Suppressor macrophage (primary cell): ENCODE measurements at regions not wholly inside any gene's neighbourhood (a gene's known extent, or its start where the extent isn't known, plus 50 kb on each side); places are given as distances from the start of the nearest gene placed in this dataset.
"Not testable (repeated sequence)": the region's sequence is repeated elsewhere in the genome, so short reads cannot be mapped to it uniquely, and the experiment has no call there.

Experiments used
- DNase-seq, 4 experiments: peaks; one replicate each; pipeline ENCODE4 v3.0.0-alpha.2; 2020 to 2022

- DNase-seq, result no peak
Measured at GRCh38 chr11:57871231-57871630, 109.6 kb downstream of the CTNND1 start.

- DNase-seq, result no peak
Measured at GRCh38 chr11:57873196-57873911, 111.8 kb downstream of the CTNND1 start.

DNA sequence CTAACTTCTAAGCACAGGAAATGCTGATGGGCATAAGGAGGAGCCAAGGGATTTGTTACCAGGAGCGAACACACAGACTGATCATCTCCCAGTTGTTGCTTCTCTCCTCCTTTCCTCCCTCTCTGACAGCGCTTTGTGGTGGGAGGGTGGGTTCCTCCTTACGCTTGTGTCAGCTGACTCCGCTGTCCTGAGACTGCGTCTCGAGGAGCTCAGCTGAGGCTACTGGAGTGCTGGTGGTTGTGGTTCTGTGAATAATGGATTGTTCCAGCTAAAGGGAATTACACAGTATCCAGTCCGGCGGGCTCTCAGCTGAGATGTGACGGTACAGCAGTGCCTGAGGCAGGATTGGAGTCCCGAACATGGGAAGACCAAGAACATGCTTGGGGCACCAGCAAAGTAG, 113.4 kb downstream of the CTNND1 start:
- DNase-seq, result no peak

DNA sequence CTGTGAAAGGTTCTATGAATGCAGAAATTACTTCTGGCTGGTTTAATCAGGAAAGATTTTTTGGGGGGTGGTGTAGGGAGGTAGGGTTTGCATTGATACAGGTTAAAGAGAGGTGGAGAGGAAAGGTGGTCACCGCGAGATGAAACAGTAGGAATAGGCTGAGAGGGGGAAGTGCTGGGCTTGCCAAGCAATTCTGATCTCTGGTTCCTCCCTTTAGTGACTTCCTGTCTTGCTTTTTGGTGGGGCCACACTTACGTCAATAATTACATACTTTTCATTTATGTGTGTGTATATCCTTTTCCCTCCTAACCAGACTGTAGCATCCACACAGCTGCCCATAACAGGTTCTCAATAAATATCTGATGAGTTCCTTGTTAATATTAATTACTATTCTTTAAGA, 120.0 kb downstream of the CTNND1 start:
- DNase-seq, result peak in 2 of 4 experiments; percentile 4 to 5

DNA sequence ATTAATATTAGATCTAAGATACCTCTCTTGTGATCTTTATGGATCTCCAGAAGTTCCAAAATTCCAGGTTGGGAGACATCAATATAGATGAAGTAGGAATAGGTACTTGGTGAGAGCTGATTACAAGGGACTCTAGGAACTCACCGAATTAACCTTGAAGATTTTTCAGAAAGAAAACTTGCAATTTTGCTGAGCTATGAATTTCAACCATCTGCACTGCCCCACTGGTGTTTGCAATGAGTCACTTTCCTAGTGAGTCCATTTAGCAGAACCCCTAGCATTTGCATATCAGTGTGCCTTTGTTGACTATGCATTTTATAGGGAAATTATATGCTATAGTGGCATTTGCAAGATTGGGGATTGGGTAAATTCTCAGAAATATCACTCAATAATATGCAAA, 122.0 kb downstream of the CTNND1 start:
- DNase-seq, result no peak

GRCh38 chr11:57885298-57886050, 123.9 kb downstream of the CTNND1 start:
- peak in 2 of 4 experiments; percentile 1 to 7 for DNase-seq

- DNase-seq, result no peak
Measured at GRCh38 chr11:57888386-57888785, 126.8 kb downstream of the CTNND1 start.

- DNase-seq, result no peak
Measured at GRCh38 chr11:57890521-57890920, 128.9 kb downstream of the CTNND1 start.

GRCh38 chr11:57893200-57893599, 130.5 kb upstream of the OR9Q1 start:
- DNase-seq, result peak in 3 of 4 experiments; percentile 2 to 9 (median 4)

- no peak for DNase-seq
Measured at GRCh38 chr11:57896361-57897145, 127.1 kb upstream of the OR9Q1 start.

DNA sequence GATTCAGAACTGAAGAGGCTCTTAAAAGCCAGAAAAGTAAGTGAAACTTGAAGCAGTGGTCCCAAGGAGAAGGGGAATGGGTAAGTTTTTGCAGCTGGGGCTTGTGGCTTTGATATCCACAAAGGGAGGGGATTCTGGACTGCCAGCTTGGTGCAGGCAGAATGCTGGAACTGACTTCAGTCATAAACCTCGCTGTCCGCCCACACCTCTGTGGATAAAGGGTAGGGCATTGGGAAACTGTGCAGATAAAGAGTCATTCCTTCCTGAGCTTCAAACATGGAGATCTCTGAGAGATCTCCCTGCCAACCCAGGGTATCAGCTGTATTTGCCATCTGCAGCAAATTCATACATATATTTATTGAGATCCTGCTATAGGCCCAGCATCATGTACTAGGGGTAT, 124.3 kb upstream of the OR9Q1 start:
- DNase-seq, result peak in 3 of 4 experiments; percentile 29 to 45 (median 34)

DNA sequence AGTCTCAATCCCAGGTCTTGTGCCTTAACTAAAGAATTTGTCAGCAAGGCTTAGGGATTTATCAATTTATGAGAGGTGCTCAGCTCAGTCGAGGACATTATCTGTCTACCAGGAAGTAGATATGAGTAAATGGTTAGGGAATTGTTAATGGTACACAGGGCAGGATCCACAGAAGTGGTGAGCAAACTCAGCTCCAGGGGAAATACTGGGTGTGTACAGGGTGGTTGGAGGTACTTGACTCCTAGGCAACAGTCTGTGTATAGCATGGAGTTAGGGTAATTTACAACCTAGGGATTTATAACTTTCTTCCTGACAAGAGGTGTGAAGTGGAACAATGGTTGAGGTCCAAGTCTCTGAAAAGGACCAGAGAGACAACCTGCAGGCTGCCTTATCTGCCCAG, 123.4 kb upstream of the OR9Q1 start:
- no peak for DNase-seq

DNA sequence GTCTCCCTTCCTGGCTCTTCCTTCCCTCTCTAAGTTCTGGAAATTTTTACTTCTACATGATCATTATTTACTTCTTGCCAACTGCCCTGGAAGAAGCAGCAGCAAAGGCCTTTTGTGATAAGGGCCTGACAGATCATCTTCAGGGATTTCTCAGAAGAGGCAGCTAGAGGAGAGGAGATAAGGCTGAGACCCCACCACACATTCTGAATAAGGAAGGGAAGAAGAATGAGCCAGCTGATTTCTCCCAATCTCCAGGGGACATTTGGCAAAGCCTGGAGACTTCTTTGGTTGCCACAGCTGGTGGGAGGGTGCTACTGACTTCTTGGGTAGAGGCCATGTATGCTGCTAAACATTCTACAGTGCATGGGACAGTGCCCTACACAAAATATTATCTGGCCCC, 122.4 kb upstream of the OR9Q1 start:
- no peak for DNase-seq

- DNase-seq, result no peak
Measured at GRCh38 chr11:57901756-57902155, 121.9 kb upstream of the OR9Q1 start.

DNA sequence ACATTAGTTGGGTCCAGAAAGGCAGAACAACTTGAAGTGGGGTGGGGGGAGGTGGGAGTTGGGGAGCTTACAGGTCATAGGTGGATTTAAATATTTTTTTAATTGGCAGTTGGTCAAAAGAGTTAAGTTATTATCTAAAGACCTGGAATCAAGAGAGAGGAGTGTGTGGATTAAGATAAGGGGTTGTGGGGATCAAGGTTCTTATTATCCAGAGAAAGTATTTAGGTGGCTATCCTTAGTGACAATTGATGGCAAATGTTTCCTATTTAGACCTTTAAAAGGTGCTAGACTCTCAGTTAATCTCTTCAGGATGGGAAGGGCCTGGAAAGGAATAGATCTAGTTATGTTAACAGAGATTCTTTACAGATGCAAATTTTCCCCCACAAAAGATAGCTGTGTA, 120.7 kb upstream of the OR9Q1 start:
- no peak for DNase-seq

GRCh38 chr11:57903441-57904123, 120.1 kb upstream of the OR9Q1 start:
- DNase-seq, result peak in 2 of 4 experiments; percentile 1 to 6

GRCh38 chr11:57904376-57904775, 119.3 kb upstream of the OR9Q1 start:
- no peak for DNase-seq

DNA sequence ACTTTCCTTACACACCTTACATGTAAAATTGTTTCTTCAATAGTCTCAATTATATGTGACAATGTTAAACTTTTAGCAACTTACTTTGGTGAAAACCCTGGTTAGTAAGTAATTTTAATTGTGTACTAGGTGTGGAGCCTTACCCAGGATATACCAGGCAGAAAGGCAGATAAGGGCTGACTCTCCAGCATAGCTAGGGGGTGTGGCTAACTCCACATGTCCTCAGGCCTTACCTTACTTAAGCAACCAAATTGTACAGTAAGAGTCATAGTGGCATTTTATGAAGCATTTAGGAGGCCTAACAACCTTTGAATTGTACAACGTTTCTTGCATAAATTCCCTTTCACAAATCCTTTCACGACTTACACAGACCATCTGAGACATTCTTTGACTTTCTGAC, 118.2 kb upstream of the OR9Q1 start:
- DNase-seq, result no peak

- DNase-seq, result not testable (repeated sequence)
Measured at GRCh38 chr11:57908399-57908798, 115.3 kb upstream of the OR9Q1 start.

- not testable (repeated sequence) for DNase-seq
Measured at GRCh38 chr11:57911522-57911921, 112.2 kb upstream of the OR9Q1 start.

DNA sequence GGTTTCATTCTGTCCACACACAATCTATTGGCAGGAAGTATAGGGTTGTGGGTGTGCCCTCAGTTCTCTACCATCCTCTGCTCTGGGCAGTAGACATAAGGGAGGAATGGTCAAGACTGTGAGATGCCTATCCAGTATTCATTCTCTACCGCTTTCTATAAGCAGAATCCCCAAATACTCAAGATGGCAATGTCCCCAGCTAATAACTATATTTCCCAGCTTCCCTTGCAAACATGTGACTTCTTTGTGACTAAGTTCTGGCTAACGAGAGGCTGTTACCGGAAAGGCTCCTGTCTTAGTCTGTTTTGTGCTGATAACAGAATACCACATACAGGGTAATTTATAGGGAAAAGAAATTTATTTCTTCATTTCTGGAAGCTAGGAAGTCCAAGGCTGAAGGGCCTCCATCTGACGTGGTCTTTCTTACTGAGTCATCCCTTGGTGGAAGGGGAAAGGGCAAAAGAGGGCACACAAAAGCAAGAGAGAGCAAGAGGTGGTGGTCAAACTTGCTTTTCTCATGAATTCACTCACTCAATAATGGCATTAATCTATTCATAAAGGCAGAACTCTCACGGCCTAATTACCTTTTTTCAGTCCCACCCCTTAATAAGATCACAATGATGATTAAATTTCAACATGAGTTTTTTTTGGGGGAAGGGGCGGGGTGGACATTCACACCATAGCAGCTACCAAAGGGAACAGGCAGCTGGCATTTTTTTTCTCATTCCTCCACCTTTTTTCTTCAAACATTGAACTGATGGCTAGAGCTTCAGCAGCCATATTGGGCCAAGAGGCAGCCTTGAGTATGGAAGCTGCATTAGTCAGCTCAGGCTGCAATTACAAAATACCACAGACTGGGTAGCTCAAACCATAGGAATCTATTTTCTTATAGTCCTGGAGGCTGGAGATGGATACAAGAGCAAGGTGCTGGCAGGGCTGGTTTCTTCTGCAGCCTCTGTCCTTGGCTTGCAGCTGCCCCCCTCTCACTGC, 109.7 kb upstream of the OR9Q1 start:
- DNase-seq, result no peak
